AG10803 (cell line): ENCODE measurements at regions not wholly inside any gene's neighbourhood (a gene's known extent, or its start where the extent isn't known, plus 50 kb on each side); places are given as distances from the start of the nearest gene placed in this dataset.

Source experiments
- DNase-seq: peaks from one replicate; pipeline ENCODE4 v3.0.0; 2010; ENCODE audit warnings: low read depth
- H3K4me3 ChIP-seq: 2 replicates; pipeline ENCODE4 v1.5.1; 2011; ENCODE audit warnings: mild to moderate bottlenecking, low read length, control low read depth
- TF ChIP-seq, protein P1 (sequence below): conservative IDR thresholded peaks from 2 replicates; pipeline ENCODE4 v1.5.1; 2011; ENCODE audit warnings: mild to moderate bottlenecking, low read length, control low read depth, inconsistent platforms

- TF ChIP-seq, protein P1, sequence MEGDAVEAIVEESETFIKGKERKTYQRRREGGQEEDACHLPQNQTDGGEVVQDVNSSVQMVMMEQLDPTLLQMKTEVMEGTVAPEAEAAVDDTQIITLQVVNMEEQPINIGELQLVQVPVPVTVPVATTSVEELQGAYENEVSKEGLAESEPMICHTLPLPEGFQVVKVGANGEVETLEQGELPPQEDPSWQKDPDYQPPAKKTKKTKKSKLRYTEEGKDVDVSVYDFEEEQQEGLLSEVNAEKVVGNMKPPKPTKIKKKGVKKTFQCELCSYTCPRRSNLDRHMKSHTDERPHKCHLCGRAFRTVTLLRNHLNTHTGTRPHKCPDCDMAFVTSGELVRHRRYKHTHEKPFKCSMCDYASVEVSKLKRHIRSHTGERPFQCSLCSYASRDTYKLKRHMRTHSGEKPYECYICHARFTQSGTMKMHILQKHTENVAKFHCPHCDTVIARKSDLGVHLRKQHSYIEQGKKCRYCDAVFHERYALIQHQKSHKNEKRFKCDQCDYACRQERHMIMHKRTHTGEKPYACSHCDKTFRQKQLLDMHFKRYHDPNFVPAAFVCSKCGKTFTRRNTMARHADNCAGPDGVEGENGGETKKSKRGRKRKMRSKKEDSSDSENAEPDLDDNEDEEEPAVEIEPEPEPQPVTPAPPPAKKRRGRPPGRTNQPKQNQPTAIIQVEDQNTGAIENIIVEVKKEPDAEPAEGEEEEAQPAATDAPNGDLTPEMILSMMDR = no peak
- no peak overlapping the region for H3K4me3 ChIP-seq
- no peak for DNase-seq
Measured at GRCh38 chr11:34755671-34756070, 134.8 kb downstream of the EHF start.

GRCh38 chr11:34754171-34754823 lies 133.4 kb downstream of the EHF start:
- TF ChIP-seq, protein P1 = no peak
- DNase-seq = peak; percentile 3
- no peak overlapping the region for H3K4me3 ChIP-seq

- no peak overlapping the region for H3K4me3 ChIP-seq
- TF ChIP-seq, protein P1 = no peak
- no peak for DNase-seq
Measured at GRCh38 chr11:34750692-34751405, 130.0 kb downstream of the EHF start.

GRCh38 chr11:34749666-34750659 lies 129.1 kb downstream of the EHF start:
- TF ChIP-seq, protein P1 = no peak
- no peak overlapping the region for H3K4me3 ChIP-seq
- peak; percentile 88 for DNase-seq

DNA sequence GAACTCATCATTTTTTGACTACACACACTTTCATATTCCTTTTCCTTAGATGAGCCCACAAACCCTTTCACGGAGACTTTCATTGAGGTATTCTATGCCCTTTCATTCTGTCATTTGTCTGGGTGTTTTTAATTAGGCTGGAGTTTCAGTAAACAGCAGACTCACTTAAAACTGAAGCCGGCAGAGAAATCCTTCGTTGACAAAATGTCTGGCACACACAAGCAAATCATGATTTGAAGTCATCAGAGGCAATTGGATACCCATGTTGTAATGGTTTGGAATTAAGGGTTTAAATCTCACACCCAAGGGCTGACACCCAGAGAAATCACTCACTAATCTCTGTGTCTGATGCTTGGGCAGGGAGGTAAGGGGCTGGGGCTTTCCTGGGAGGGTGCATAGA lies 127.1 kb downstream of the EHF start:
- no peak for DNase-seq
- TF ChIP-seq, protein P1 = no peak
- H3K4me3 ChIP-seq = no peak overlapping the region

DNA sequence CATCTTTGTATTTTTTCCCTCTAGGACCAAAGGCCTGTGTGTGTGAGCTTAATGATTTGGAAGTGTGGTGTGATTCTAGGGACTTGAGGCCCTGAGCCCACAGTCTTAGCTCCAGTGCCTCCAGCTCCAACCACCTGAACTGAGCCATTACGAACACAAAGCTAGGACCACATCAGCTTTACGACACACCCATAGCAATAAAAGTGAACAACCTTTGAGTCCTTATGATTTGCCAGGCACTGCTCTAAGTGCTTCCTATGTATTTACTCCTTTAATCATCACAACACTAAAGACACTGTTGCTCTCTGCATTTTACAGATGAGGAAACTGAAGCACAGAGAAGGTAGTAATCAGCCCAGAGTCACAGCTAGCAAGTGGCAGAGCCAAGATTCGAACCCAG lies 126.4 kb downstream of the EHF start:
- H3K4me3 ChIP-seq = no peak overlapping the region
- DNase-seq = no peak
- TF ChIP-seq, protein P1 = no peak
